ENCODE measurements at regions not wholly inside any gene's neighbourhood (a gene's known extent, or its start where the extent isn't known, plus 50 kb on each side); places are given as distances from the start of the nearest gene placed in this dataset.
"Not testable (repeated sequence)": the region's sequence is repeated elsewhere in the genome, so short reads cannot be mapped to it uniquely, and the experiment has no call there.

DNA sequence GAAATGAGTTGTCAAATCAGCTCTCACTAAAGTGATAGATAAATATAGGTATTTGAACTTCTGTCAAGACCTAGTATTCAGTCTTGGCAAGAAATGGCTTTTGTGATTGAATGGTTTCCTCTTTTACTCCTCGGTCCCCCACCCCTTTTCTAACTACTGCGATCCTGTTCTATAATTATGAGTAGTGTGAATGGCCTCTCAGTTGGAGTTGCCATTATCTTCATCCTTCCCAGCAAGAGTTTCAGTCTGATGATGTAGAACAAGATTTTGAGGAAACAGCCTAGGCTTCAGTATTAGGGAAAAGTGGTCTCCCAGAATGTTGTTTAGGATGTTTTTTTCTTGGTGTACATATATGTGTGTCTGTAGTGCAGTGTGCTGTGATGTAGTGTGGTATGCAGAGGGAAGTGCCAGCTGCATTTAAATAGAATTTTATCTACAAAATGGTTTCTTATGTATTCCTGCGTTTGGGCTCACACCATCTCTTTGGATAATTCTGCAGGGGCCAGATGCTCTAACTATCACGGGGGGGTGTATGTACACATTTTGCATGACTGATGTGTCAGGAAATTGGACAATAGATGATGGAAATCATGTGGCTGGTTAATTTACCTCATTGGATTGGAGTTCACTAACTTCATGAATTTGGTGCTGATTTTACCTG lies 180.1 kb upstream of the MMS22L start:
- no peak for DNase-seq
- Mint-ChIP-seq H3K4me1 (no peaks in the 10 kb centered on the region), H3K27me3 (no peaks in the 10 kb centered on the region), H3K36me3 (ENCODE audit: low read depth) (no peaks in the 10 kb centered on the region), H3K4me3 (no peak overlapping the region), H3K27ac (no peak overlapping the region), H3K9me3 (no peaks in the 10 kb centered on the region)
- intact Hi-C loops (cut with micrococcal nuclease): no loop called here

DNA sequence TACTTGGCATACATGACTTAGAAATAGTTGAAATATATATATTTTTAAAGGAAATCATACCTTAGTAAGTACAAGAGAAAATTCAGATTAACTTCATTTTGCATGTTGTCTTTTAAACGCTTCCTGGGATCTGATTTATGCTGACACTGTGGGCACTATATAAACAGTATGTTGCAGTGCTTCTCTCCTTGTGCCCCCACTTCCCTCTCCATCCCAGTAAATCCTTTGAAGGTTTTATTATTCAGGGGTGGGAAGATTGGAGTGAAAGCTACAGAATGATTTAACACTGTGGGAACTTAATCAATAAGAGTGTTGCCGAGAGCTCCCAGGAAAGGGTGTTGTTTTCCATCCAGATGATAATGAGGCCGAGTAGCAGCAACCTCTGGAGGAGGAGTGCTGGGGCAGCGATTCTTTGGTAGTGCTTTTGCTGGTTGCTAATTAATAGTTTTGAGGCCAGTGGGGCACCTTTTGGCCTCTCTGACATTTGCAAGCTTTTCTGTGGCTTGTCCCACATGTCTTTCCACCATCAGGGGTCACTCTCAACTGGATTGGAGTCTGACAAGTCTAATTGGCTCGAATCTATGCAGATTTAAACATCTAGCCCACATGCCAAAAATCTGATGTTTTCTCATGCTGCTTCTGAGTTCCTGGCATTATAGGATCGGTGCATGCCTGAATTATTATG lies 183.0 kb upstream of the MMS22L start:
- H3K27me3 Mint-ChIP-seq: no peaks in the 10 kb centered on the region
- no peak overlapping the region for H3K4me3 Mint-ChIP-seq
- H3K9me3 Mint-ChIP-seq: no peaks in the 10 kb centered on the region
- intact Hi-C loops (cut with micrococcal nuclease): no loop called here
- no peak overlapping the region for H3K27ac Mint-ChIP-seq
- no peaks in the 10 kb centered on the region for H3K4me1 Mint-ChIP-seq
- DNase-seq: no peak
- no peaks in the 10 kb centered on the region for H3K36me3 Mint-ChIP-seq (ENCODE audit: low read depth)

DNA sequence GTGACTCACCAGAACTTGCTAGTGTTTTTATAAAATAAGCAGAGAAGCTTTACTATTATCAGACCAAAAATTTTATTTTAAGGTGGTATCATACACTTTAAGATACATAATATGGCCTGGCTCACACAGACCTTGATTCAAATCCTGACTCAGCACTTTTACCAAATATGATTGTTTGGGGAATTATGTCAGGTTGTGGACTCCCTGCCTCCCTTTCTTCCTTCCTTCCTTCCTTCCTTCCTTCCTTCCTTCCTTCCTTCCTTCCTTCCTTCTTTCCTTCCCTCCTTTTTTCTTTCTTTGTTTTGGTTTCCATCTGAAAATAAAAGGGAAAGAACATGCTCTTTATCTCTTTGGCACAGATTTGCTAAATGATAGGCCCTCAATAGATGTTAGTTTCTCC lies 186.0 kb upstream of the MMS22L start:
- intact Hi-C loops (cut with micrococcal nuclease): no loop called here
- Mint-ChIP-seq H3K27ac (no peak overlapping the region), H3K9me3 (no peaks in the 10 kb centered on the region), H3K4me1 (no peaks in the 10 kb centered on the region), H3K36me3 (ENCODE audit: low read depth) (no peaks in the 10 kb centered on the region), H3K27me3 (no peaks in the 10 kb centered on the region), H3K4me3 (no peak overlapping the region)
- DNase-seq: no peak

DNA sequence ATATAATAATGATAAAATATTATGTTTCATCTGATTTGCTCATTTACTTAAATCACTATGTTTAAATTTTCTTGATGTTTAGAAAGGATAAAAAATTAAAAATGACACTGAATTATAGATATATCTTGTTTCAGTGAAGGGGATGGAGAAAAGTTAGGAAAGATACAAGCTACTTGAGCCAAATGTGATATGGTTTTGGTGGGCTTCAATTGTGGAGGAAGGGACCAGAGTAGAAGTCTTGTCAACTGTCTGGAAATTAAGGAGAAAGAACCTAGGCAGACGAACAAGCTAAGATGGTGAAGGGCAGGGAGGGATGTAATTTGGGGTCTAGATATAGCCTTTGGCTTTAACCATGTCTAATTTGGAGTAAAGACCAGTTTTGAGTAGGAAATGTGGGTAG lies 186.4 kb upstream of the MMS22L start:
- Mint-ChIP-seq H3K4me3 (no peak overlapping the region), H3K9me3 (no peaks in the 10 kb centered on the region), H3K4me1 (no peaks in the 10 kb centered on the region), H3K27me3 (no peaks in the 10 kb centered on the region), H3K27ac (no peak overlapping the region), H3K36me3 (ENCODE audit: low read depth) (no peaks in the 10 kb centered on the region)
- DNase-seq: no peak
- intact Hi-C loops (cut with micrococcal nuclease): no loop called here

DNA sequence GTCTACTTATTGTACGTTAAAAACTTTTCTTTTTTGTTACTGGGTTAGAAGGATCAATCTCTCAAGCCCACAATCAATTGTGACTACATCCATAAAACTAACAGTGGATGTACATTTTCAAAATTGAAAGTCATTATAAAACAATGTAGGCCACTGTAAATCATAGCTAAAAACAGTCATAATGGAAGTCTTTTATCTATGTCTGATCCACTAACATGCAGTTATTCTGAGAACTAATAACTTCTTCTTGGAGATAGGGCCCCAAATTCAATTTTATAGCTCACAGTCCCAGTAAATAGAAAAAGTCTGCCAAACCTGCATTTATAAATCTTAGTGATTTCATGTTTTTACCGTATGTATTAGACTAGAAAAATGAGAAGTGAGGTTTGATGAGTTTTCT lies 187.3 kb upstream of the MMS22L start:
- no peaks in the 10 kb centered on the region for H3K9me3 Mint-ChIP-seq
- no peak for DNase-seq
- intact Hi-C loops (cut with micrococcal nuclease): no loop called here
- H3K27me3 Mint-ChIP-seq: no peaks in the 10 kb centered on the region
- no peak overlapping the region for H3K4me3 Mint-ChIP-seq
- H3K4me1 Mint-ChIP-seq: no peaks in the 10 kb centered on the region
- no peaks in the 10 kb centered on the region for H3K36me3 Mint-ChIP-seq (ENCODE audit: low read depth)
- no peak overlapping the region for H3K27ac Mint-ChIP-seq

DNA sequence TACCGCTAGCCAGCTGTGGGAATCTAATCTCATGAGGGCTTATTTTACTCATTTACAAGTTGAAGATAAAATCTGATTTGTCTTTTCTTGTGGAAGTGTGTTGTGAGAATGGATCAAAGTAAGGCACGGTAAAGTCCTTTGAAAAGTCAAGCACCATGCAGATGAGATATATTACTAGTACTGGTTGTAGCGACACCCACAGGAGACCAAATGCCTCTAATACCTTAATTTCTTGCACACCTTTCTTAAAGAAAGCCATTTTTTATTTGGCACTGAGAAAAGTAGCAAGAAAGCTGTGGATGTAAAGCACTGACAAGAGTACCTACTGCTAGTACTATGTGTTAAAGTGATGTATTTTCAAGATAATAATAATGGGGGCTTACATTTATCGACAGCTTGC lies 191.0 kb upstream of the MMS22L start:
- intact Hi-C loops (cut with micrococcal nuclease): no loop called here
- Mint-ChIP-seq H3K9me3 (no peaks in the 10 kb centered on the region), H3K4me3 (no peak overlapping the region), H3K27me3 (no peaks in the 10 kb centered on the region), H3K36me3 (ENCODE audit: low read depth) (no peaks in the 10 kb centered on the region), H3K4me1 (no peaks in the 10 kb centered on the region), H3K27ac (no peak overlapping the region)
- no peak for DNase-seq

DNA sequence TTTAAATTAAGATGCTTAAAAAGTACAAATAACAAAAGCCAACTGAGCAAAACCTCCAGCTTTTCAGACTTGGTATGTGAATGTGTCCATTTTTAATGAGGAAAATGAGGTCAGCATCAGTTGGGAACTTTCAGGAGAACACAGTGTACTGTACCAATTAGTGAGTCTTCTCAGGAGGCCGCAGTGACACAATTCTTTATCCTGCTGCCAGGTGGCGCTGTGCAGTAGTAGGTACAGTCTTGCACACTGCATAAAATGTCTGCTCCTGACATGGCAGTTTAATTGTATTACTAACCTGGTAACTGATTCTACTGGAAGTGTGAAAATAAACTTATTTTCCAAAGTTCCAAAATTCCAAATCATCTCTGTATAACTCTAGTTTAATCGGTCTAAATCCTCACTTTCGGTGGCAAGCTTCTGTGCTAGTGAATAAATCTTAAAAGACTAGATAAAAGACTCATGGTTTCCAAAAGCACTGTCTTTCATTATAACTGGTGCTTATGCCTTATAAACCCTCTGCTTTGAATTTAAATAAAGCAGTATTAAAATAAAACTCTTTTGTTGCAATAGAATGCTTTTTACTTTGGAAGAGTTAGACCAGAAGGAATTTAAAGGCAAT lies 214.8 kb upstream of the MMS22L start:
- no peaks in the 10 kb centered on the region for H3K9me3 Mint-ChIP-seq

DNA sequence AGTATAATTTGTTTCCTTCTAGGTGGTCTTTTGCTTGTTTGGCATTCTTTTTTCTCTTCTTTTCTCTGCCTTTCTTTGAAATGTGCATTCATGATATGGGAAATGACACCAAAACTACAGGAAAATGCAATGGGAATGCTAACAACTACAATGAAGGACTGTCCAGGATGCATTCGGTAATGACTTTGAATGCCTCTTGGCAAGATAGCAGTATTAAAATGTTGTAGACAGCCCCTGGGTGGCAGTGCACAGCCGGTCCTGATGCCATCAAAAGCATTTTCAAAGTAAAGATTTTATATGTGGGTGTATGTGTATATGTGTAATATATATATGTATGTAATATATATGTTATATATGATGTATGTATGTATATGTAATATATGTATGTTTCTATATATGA lies 218.8 kb upstream of the MMS22L start:
- DNase-seq: no peak
- peaks cover 2% of the 10 kb centered on the region for H3K27me3 Mint-ChIP-seq
- no peak overlapping the region for H3K4me3 Mint-ChIP-seq
- H3K4me1 Mint-ChIP-seq: no peaks in the 10 kb centered on the region
- H3K9me3 Mint-ChIP-seq: no peaks in the 10 kb centered on the region
- H3K27ac Mint-ChIP-seq: no peak overlapping the region
- intact Hi-C loops (cut with micrococcal nuclease): no loop called here
- no peaks in the 10 kb centered on the region for H3K36me3 Mint-ChIP-seq (ENCODE audit: low read depth)

More for the DNA sequence above, 214.8 kb upstream of the MMS22L start:
- peak; percentile 86 for DNase-seq
- Mint-ChIP-seq H3K27ac (no peak overlapping the region), H3K36me3 (ENCODE audit: low read depth) (no peaks in the 10 kb centered on the region), H3K27me3 (peaks cover 4% of the 10 kb centered on the region), H3K4me1 (no peaks in the 10 kb centered on the region), H3K4me3 (no peak overlapping the region)
- intact Hi-C loops (cut with micrococcal nuclease): loop anchor here (1.0 kb wide), 1 partner anchor 1621 kb away; no protein-coding TSS in a partner anchor

DNA sequence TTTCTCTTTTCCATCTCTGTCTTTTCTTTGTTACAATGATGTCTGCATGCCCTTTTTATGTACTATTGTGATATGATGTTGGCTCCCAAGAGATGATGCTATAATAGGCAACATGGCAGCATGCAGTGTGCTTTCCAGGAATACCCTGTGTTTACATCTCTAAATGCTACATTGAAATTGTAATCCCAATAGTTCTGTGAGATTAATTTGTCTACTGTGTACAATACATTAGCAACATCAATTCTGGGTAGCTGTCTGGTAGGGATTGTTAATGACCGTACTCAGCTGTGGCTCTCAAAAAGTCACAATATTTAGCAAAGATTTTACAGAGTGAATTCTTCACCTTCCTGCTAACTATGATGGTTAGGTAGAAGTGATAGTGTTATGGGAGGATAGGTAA lies 225.6 kb upstream of the MMS22L start:
- peaks cover 2% of the 10 kb centered on the region for H3K27me3 Mint-ChIP-seq
- no peaks in the 10 kb centered on the region for H3K4me1 Mint-ChIP-seq
- H3K27ac Mint-ChIP-seq: no peak overlapping the region
- intact Hi-C loops (cut with micrococcal nuclease): no loop called here
- H3K4me3 Mint-ChIP-seq: no peak overlapping the region
- DNase-seq: no peak
- H3K36me3 Mint-ChIP-seq (ENCODE audit: low read depth): no peaks in the 10 kb centered on the region
- no peaks in the 10 kb centered on the region for H3K9me3 Mint-ChIP-seq

DNA sequence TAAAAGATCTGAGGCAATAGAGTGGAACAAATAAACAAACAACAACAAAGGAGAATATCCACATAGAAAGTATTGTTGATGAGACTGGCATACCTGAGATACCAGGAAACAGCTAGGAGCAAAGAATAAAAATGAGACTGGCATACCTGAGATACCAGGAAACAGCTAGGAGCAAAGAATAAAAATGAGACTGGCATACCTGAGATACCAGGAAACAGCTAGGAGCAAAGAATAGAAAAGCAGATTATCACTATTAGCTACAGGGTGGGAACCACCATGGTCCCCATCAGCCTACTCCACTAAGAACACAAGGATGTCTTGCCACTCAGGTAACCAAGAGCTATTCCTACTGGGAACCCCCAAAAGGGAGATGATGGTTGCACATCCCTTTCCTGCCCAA lies 230.2 kb upstream of the MMS22L start:
- H3K4me1 Mint-ChIP-seq; intact Hi-C loops (cut with micrococcal nuclease); H3K4me3 Mint-ChIP-seq; H3K36me3 Mint-ChIP-seq (ENCODE audit: low read depth); H3K9me3 Mint-ChIP-seq; H3K27ac Mint-ChIP-seq; DNase-seq; H3K27me3 Mint-ChIP-seq: not testable (repeated sequence)

DNA sequence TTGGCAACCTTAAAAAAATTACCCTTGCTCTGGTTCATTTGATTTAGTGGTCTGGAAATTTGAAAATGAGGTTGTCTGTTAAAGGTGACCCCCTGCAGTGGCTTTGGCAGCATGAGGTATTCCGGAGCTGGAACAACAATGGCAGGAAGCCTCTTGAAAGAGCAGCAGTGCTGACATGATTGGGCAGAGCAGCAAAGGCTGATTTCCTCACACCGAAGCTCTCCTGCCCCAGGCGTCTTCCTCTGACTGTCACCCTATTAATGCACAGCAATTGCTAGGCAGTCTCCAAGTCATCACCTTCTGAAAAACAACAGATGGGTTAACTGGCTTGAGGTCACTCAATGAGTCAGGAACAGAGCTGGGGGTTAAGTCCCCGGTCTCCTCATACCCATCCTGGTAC lies 241.8 kb upstream of the MMS22L start:
- Mint-ChIP-seq H3K27ac (no peak overlapping the region), H3K4me3 (no peak overlapping the region), H3K36me3 (ENCODE audit: low read depth) (no peaks in the 10 kb centered on the region), H3K9me3 (no peaks in the 10 kb centered on the region), H3K27me3 (no peaks in the 10 kb centered on the region), H3K4me1 (no peaks in the 10 kb centered on the region)
- intact Hi-C loops (cut with micrococcal nuclease): no loop called here
- DNase-seq: no peak

DNA sequence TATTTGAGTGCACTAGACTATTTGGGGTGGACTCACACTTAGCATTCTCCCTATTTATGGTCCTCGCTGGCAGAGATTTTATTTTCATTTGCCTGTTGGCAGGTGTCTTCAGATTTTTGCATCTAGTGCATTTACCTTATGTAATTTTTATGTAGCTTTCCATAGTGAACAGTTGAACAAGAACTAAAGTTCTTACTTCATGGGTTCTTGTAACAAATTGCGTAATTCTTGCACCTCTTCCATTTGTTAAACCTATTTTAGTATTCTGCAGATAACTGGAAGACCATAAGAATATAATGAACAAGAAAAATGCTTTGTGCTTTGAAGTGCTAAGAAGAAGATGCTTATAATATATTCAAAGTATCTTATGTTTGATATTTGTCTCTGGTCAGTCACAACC lies 252.8 kb upstream of the MMS22L start:
- H3K4me1 Mint-ChIP-seq: no peaks in the 10 kb centered on the region
- H3K4me3 Mint-ChIP-seq: no peak overlapping the region
- no peak for DNase-seq
- H3K9me3 Mint-ChIP-seq: no peaks in the 10 kb centered on the region
- no peak overlapping the region for H3K27ac Mint-ChIP-seq
- intact Hi-C loops (cut with micrococcal nuclease): no loop called here
- peaks cover 1% of the 10 kb centered on the region for H3K27me3 Mint-ChIP-seq
- H3K36me3 Mint-ChIP-seq (ENCODE audit: low read depth): no peaks in the 10 kb centered on the region

DNA sequence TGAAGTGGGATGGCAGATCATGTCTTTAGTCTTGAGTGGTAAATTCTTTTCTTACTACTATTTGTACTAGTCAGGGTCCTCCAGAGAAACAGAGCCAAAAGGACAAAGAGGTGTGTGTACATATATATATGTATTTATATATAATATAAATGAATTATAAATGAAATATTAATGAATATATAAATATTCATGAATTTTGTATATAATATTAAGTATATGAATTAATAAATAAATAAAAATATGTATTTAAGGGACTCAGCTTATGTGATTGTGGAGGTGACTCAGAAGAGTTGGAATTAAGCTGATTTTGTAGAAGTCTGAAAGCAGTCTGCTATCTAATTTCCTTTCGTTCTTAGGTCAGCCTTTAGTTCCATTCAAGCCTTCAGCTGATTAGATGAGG lies 265.3 kb upstream of the MMS22L start:
- intact Hi-C loops (cut with micrococcal nuclease): no loop called here
- Mint-ChIP-seq H3K27ac (no peak overlapping the region), H3K27me3 (no peaks in the 10 kb centered on the region), H3K4me3 (no peak overlapping the region), H3K36me3 (ENCODE audit: low read depth) (no peaks in the 10 kb centered on the region), H3K4me1 (no peaks in the 10 kb centered on the region), H3K9me3 (no peaks in the 10 kb centered on the region)
- DNase-seq: no peak

DNA sequence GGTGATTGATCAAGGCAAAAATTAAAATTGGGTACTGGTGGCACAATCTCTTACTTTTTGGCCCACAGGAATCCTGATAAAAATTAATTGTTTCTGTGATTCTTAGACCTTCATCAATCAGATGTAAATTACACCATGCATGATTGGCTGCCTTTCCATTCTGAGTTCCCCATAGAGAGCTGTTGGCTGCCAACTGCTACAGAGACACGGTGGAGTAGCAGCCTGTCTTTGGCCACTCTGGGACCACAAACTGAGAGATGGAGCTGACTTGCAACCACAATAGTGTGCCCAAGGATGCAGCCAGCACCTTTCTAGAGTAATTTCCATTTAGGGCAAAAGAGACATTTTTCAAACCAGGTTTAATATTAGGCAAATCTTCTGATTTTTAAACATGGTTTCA lies 274.3 kb upstream of the MMS22L start:
- Mint-ChIP-seq H3K27ac (no peak overlapping the region), H3K27me3 (no peaks in the 10 kb centered on the region), H3K4me3 (no peak overlapping the region), H3K9me3 (no peaks in the 10 kb centered on the region), H3K4me1 (no peaks in the 10 kb centered on the region), H3K36me3 (ENCODE audit: low read depth) (no peaks in the 10 kb centered on the region)
- DNase-seq: no peak
- intact Hi-C loops (cut with micrococcal nuclease): no loop called here
